Neural cell (in vitro differentiated cells): ENCODE measurements at regions not wholly inside any gene's neighbourhood (a gene's known extent, or its start where the extent isn't known, plus 50 kb on each side); places are given as distances from the start of the nearest gene placed in this dataset.

Experiments used
- H2AFZ ChIP-seq: fragments of 200-600, 300-800 bp; sonication (generic), shearing (Covaris generic); 2 replicates; pipeline ENCODE4 v1.6.0; 2014; ENCODE audit warnings: low read depth, mild to moderate bottlenecking, antibody characterized with exemption, low read length, moderate library complexity
- H3F3A ChIP-seq: fragments of 200-600 bp; shearing (Covaris generic); 2 replicates; pipeline ENCODE4 v1.6.1; 2016; ENCODE audit warnings: mild to moderate bottlenecking, moderate library complexity, mixed read lengths, antibody characterized with exemption, low read length; ENCODE audit not compliant: insufficient read depth, poor library complexity, severe bottlenecking
- H3K27ac ChIP-seq: fragments of 200-600, 300-800 bp; sonication (generic), shearing (Covaris generic); 2 replicates; pipeline ENCODE4 v1.5.1; 2014; ENCODE audit warnings: mild to moderate bottlenecking, low read length, moderate library complexity
- H3K27me3 ChIP-seq: fragments of 300-800, 200-600 bp; sonication (generic), shearing (Covaris generic); 2 replicates; pipeline ENCODE4 v1.6.0; 2014; ENCODE audit warnings: mild to moderate bottlenecking, low read depth, low read length, moderate library complexity; ENCODE audit not compliant: insufficient read depth
- H3K36me3 ChIP-seq: fragments of 300-800, 200-600 bp; sonication (generic), shearing (Covaris generic); 2 replicates; pipeline ENCODE4 v1.5.1; 2014; ENCODE audit warnings: mild to moderate bottlenecking, antibody characterized with exemption, low read length, moderate library complexity; ENCODE audit not compliant: insufficient read depth
- H3K4me2 ChIP-seq: fragments of 300-800, 200-600 bp; sonication (generic), shearing (Covaris generic); 2 replicates; pipeline ENCODE4 v1.6.0; 2014; ENCODE audit warnings: mild to moderate bottlenecking, low read length
- H3K4me3 ChIP-seq: fragments of 300-800, 200-600 bp; sonication (generic), shearing (Covaris generic); 2 replicates; pipeline ENCODE4 v1.5.1; 2014; ENCODE audit warnings: mild to moderate bottlenecking, low read length, moderate library complexity
- H3K79me2 ChIP-seq: fragments of 200-600 bp; shearing (Covaris generic); replicated peaks from 2 replicates; pipeline ENCODE4 v1.6.0; 2014; ENCODE audit warnings: mild to moderate bottlenecking, low read length, moderate library complexity; ENCODE audit not compliant: insufficient read depth
- H3K9ac ChIP-seq: fragments of 300-800, 200-600 bp; sonication (generic), shearing (Covaris generic); 2 replicates; pipeline ENCODE4 v1.6.1; 2016; ENCODE audit warnings: mild to moderate bottlenecking, low read length, mixed read lengths
- H3K9me2 ChIP-seq: fragments of 200-600 bp; shearing (Covaris generic); 2 replicates; pipeline ENCODE4 v1.6.1; 2016; ENCODE audit warnings: mild to moderate bottlenecking, low read length, mixed read lengths; ENCODE audit not compliant: insufficient read depth
- H3K9me3 ChIP-seq: fragments of 200-600, 300-800 bp; sonication (generic), shearing (Covaris generic); 2 replicates; pipeline ENCODE4 v1.6.1; 2016; ENCODE audit warnings: mild to moderate bottlenecking, mixed run types, low read length, moderate library complexity, mixed read lengths
- H4K20me1 ChIP-seq: fragments of 200-600 bp; shearing (Covaris generic); 2 replicates; pipeline ENCODE4 v1.6.1; 2016; ENCODE audit warnings: mild to moderate bottlenecking, mixed run types; ENCODE audit not compliant: insufficient read depth
- EP300 ChIP-seq: fragments of 450-650 bp; conservative IDR thresholded peaks from 2 replicates; pipeline ENCODE4 v1.6.1; 2014; ENCODE audit warnings: antibody characterized with exemption, mild to moderate bottlenecking, moderate library complexity; ENCODE audit not compliant: poor library complexity, severe bottlenecking
- EZH2 ChIP-seq: fragments of 200-600, 300-800 bp; shearing (Covaris generic), sonication (generic); IDR thresholded peaks from 2 replicates; pipeline ENCODE4 v1.6.1; 2014; ENCODE audit warnings: antibody characterized with exemption, low read length, borderline replicate concordance, mild to moderate bottlenecking; ENCODE audit not compliant: insufficient read depth, poor library complexity, severe bottlenecking
- MXI1 ChIP-seq: fragments of 450-650 bp; conservative IDR thresholded peaks from 2 replicates; pipeline ENCODE4 v1.6.1; 2014; ENCODE audit warnings: antibody characterized with exemption, mild to moderate bottlenecking; ENCODE audit not compliant: poor library complexity, severe bottlenecking
- POLR2AphosphoS5 ChIP-seq: IDR thresholded peaks from 2 replicates; pipeline ENCODE4 v1.6.1; 2012
- RAD21 ChIP-seq: fragments of 450-650 bp; conservative IDR thresholded peaks from 2 replicates; pipeline ENCODE4 v1.6.1; 2014; ENCODE audit warnings: antibody characterized with exemption, mild to moderate bottlenecking, moderate library complexity
- SMC3 ChIP-seq: fragments of 450-650 bp; conservative IDR thresholded peaks from 2 replicates; pipeline ENCODE4 v1.6.1; 2014; ENCODE audit warnings: antibody characterized with exemption, mild to moderate bottlenecking, moderate library complexity; ENCODE audit not compliant: poor library complexity
- TAF1 ChIP-seq: IDR thresholded peaks from 2 replicates; pipeline ENCODE4 v1.6.1; 2012; ENCODE audit warnings: low read depth
- TF ChIP-seq, protein P1 (sequence below): IDR thresholded peaks from 2 replicates; pipeline ENCODE4 v1.6.1; 2012; ENCODE audit warnings: borderline replicate concordance
- TF ChIP-seq, protein P2 (sequence below): fragments of 450-650 bp; IDR thresholded peaks from 2 replicates; pipeline ENCODE4 v1.5.1; 2014; ENCODE audit warnings: antibody characterized with exemption, mild to moderate bottlenecking, moderate library complexity; ENCODE audit not compliant: poor library complexity, severe bottlenecking

DNA sequence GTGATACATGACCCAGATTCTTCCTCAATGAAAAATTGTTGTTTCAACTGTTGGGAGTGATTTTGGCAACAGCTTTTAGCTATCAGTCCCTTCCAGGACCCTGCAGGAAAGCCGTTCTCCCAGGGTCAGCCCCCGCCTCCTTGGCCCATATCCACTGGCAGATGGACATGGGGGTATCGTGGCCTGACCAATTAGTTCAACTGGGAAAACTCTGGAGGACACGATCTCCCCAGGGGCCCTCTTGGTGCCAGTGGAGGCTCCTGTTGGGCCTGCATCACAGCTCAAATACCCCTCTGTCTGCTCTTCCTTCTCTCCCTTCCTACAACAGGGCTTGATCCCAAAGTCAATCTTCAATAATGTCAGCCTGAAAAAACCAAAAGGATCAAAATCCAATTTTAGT is 272.5 kb upstream of the B3GAT1 start:
- H3K9me3 ChIP-seq, result no peaks in the 10 kb centered on the region

DNA sequence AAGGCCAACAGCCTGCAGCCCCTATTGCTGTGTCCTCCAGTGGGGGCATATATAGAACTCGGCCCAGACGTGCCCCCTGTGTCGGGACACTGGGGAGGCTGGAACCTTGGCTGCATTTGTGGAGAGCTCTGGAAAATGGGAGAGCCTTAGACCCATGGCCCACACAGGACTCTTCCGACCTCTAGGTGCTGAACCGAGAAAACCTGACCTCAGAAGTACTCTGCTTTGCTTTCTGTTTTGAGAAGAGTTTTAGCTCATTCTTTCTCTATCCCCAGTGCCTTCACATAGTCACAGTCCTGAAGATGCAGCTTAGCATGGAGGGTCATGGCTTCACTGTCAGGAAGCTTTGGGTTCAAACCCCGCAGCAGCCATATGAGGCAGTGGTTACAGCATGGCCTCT is 271.8 kb upstream of the B3GAT1 start:
- Histone ChIP-seq H3K4me3 (no peak overlapping the region), H3K9me2 (no peaks in the 10 kb centered on the region), H3K4me2 (no peak overlapping the region), H2AFZ (no peak overlapping the region), H3K9ac (no peak overlapping the region), H3K27ac (no peak overlapping the region), H3K9me3 (no peaks in the 10 kb centered on the region), H3F3A (no peaks in the 10 kb centered on the region), H3K36me3 (no peaks in the 10 kb centered on the region), H4K20me1 (no peaks in the 10 kb centered on the region), H3K27me3 (no peaks in the 10 kb centered on the region), H3K79me2 (no peaks in the 10 kb centered on the region)
- no peak for TF ChIP-seq TAF1
- TF ChIP-seq RAD21, result no peak
- TF ChIP-seq SMC3, result no peak
- TF ChIP-seq, protein P1, sequence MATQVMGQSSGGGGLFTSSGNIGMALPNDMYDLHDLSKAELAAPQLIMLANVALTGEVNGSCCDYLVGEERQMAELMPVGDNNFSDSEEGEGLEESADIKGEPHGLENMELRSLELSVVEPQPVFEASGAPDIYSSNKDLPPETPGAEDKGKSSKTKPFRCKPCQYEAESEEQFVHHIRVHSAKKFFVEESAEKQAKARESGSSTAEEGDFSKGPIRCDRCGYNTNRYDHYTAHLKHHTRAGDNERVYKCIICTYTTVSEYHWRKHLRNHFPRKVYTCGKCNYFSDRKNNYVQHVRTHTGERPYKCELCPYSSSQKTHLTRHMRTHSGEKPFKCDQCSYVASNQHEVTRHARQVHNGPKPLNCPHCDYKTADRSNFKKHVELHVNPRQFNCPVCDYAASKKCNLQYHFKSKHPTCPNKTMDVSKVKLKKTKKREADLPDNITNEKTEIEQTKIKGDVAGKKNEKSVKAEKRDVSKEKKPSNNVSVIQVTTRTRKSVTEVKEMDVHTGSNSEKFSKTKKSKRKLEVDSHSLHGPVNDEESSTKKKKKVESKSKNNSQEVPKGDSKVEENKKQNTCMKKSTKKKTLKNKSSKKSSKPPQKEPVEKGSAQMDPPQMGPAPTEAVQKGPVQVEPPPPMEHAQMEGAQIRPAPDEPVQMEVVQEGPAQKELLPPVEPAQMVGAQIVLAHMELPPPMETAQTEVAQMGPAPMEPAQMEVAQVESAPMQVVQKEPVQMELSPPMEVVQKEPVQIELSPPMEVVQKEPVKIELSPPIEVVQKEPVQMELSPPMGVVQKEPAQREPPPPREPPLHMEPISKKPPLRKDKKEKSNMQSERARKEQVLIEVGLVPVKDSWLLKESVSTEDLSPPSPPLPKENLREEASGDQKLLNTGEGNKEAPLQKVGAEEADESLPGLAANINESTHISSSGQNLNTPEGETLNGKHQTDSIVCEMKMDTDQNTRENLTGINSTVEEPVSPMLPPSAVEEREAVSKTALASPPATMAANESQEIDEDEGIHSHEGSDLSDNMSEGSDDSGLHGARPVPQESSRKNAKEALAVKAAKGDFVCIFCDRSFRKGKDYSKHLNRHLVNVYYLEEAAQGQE, result no peak
- no peak for TF ChIP-seq EZH2
- no peak for TF ChIP-seq MXI1
- no peak for TF ChIP-seq POLR2AphosphoS5
- TF ChIP-seq, protein P2, sequence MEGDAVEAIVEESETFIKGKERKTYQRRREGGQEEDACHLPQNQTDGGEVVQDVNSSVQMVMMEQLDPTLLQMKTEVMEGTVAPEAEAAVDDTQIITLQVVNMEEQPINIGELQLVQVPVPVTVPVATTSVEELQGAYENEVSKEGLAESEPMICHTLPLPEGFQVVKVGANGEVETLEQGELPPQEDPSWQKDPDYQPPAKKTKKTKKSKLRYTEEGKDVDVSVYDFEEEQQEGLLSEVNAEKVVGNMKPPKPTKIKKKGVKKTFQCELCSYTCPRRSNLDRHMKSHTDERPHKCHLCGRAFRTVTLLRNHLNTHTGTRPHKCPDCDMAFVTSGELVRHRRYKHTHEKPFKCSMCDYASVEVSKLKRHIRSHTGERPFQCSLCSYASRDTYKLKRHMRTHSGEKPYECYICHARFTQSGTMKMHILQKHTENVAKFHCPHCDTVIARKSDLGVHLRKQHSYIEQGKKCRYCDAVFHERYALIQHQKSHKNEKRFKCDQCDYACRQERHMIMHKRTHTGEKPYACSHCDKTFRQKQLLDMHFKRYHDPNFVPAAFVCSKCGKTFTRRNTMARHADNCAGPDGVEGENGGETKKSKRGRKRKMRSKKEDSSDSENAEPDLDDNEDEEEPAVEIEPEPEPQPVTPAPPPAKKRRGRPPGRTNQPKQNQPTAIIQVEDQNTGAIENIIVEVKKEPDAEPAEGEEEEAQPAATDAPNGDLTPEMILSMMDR, result no peak
- TF ChIP-seq EP300, result no peak

More for the DNA sequence above, 272.5 kb upstream of the B3GAT1 start:
- H3K79me2 ChIP-seq, result no peaks in the 10 kb centered on the region
- no peaks in the 10 kb centered on the region for H4K20me1 ChIP-seq
- no peak overlapping the region for H2AFZ ChIP-seq
- no peaks in the 10 kb centered on the region for H3F3A ChIP-seq
- no peaks in the 10 kb centered on the region for H3K36me3 ChIP-seq
- H3K4me3 ChIP-seq, result no peak overlapping the region
- no peak overlapping the region for H3K4me2 ChIP-seq
- no peaks in the 10 kb centered on the region for H3K27me3 ChIP-seq
- H3K27ac ChIP-seq, result no peak overlapping the region
- no peaks in the 10 kb centered on the region for H3K9me2 ChIP-seq
- TF ChIP-seq SMC3 (no peak), TAF1 (no peak), MXI1 (no peak), EZH2 (no peak), EP300 (no peak), POLR2AphosphoS5 (no peak), RAD21 (no peak)
- TF ChIP-seq, protein P1, result no peak
- TF ChIP-seq, protein P2, result no peak
- no peak overlapping the region for H3K9ac ChIP-seq
